GM13976 (cell line): ENCODE measurements at regions not wholly inside any gene's neighbourhood (a gene's known extent, or its start where the extent isn't known, plus 50 kb on each side); places are given as distances from the start of the nearest gene placed in this dataset.

Experiments
- DNase-seq: peaks from one replicate; pipeline ENCODE4 v3.0.0; 2012; ENCODE audit warnings: low spot score
- CTCF ChIP-seq: IDR thresholded peaks from 2 replicates; pipeline ENCODE4 v1.5.1; 2012; ENCODE audit warnings: borderline replicate concordance, mild to moderate bottlenecking; ENCODE audit not compliant: insufficient read depth; ENCODE audit errors: extremely low read depth, missing control alignments, control extremely low read depth
- in situ Hi-C: fragments of 300-500 bp; cut with MboI; formaldehyde crosslinking; loops from one replicate; pipeline ENCODE4 v1.12.0; 2022; ENCODE audit warnings: low sequenced_read_pairs, mixed read lengths, inconsistent platforms; ENCODE audit not compliant: unreplicated experiment

GRCh38 chr10:91707236-91707635 lies 74.4 kb upstream of the PPP1R3C start:
- DNase-seq, result no peak
- no peak for TF ChIP-seq CTCF
- in situ Hi-C loops, result no loop called here

GRCh38 chr10:91705948-91706670 lies 73.2 kb upstream of the PPP1R3C start:
- TF ChIP-seq CTCF, result no peak
- DNase-seq, result no peak
- in situ Hi-C loops, result no loop called here

GRCh38 chr10:91702620-91703019 lies 69.7 kb upstream of the PPP1R3C start:
- TF ChIP-seq CTCF, result no peak
- in situ Hi-C loops, result no loop called here

GRCh38 chr10:91700788-91701444 lies 68.0 kb upstream of the PPP1R3C start:
- no peak for TF ChIP-seq CTCF
- in situ Hi-C loops, result no loop called here
- DNase-seq, result no peak

More at GRCh38 chr10:91702620-91703019, 69.7 kb upstream of the PPP1R3C start:
- DNase-seq, result no peak

- no peak for DNase-seq
- no peak for TF ChIP-seq CTCF
- in situ Hi-C loops, result no loop called here
Observed at GRCh38 chr10:91700273-91700672, 67.4 kb upstream of the PPP1R3C start.

GRCh38 chr10:91698258-91698657 lies 65.4 kb upstream of the PPP1R3C start:
- no peak for DNase-seq
- in situ Hi-C loops, result no loop called here
- TF ChIP-seq CTCF, result no peak
